SK-N-DZ (cell line): ENCODE measurements at regions not wholly inside any gene's neighbourhood (a gene's known extent, or its start where the extent isn't known, plus 50 kb on each side); places are given as distances from the start of the nearest gene placed in this dataset.

Experiments
- DNase-seq: peaks from one replicate; pipeline ENCODE4 v3.0.0-alpha.2; 2015; ENCODE audit warnings: low spot score

DNA sequence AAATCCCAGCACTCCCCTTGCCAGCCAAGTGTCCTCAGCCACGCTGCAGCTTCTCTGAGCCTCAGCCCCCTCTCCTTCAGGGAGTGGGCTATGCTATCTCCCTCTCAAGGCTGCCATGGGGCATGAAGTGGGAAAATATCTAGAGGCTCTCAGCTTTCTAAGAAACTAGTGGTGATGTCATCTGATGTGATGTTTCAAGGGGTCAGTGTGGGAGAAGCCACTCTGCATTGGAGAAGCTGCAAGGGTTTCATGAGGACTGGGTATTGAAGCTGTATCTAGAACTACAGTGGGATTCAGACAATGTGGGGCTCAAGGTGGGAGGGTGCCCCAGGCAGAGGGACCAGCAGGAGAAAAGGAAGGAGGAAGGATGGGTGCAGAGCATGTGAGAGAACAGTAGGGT, 210.2 kb downstream of the TLE3 start:
- no peak for DNase-seq

DNA sequence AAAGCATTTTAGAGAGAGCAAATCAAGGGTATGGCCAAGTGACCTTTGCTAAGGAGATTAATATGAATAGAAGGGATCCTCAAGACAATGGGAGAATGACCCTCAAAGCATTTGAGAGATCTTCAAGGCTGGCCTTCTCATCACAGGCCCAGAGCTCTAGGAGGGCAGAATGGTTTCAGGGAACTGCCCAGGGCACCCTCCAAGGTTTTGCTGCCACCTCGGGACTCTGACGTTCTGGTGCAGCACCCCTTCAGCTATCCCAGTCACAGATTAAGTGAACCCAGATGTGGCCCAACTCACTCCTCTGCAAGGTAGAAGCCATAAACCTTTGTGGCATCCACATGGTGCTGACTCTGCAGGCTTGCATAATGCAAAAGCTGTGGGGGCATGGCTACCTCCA, 209.3 kb downstream of the TLE3 start:
- no peak for DNase-seq

DNA sequence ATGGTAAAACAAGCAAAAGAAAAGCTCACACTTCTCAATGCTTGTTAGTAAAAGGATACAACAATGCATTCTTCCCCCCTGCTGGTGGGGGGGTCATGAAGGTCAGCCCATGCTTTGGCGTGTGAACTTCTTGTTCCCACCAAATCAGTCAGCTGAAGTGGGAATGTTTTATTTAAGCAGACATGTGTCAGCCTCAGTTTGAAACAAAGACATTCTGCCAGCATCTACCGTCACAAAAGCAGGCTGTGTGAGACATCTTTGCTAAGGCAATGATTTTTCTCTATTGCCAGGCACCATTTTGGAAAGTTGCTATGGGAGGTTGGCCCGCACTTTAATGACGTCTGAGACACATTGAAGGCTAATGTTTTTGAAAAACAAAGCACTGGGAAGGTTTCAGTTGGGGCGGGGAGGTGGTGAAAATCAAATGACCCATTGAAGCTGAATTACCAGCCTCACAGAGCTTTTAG, 206.6 kb downstream of the TLE3 start:
- no peak for DNase-seq

DNA sequence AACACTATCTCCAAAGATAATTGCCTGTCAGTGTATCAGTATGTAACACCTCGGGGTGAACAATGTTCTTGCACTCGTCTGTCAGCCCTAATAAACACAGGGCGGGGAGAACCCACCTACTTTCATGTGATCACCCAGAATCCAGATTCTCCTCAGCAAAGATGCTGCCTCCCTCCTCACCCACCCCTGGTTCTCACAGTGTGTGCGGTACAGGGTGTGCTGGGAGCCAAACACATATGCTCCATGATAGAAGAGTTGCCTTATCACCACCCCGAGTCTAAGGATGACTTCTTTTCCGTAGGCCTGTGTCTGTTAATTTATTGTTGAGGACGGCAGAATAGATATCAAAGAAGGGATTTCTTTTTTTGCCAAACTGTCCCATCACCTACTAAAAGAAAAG, 206.1 kb downstream of the TLE3 start:
- no peak for DNase-seq

DNA sequence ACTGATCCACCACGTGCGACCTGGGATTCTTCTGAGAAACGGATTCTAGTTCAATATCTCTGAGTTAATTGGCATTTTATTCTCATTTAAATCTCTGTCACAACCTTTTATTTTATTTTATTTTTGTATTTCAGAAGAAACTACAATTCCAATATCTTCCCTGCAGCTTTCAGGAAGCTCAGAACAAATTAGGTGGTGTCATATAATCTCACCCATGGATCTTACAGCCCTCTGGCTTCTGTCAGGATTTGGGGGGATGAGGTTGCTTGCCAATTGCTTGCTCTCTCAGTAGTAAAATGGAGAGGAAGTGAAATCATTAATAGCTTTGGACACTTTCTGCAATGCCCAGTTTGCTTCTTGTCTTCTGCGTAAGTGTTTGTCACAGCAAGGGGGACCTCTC, 205.4 kb downstream of the TLE3 start:
- peak; percentile 29 for DNase-seq

DNA sequence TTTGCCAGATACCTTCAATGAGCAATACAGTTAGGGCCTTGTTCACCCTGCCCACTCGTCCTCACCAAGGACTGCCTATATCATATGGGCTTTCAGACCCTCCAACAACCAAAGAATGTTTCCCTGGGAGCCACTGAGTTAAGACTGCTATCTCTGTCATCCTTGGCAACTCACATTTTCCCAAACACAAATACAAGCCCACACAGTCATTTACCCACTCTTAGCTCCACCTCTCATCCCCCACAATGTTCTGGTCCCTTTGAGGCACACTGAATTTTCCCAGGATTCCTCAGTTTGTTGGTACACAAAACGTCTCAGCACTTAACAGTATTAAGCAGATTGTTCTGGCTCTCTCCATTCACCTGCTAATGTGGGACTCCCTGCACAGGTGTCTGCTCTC, 204.6 kb downstream of the TLE3 start:
- no peak for DNase-seq

DNA sequence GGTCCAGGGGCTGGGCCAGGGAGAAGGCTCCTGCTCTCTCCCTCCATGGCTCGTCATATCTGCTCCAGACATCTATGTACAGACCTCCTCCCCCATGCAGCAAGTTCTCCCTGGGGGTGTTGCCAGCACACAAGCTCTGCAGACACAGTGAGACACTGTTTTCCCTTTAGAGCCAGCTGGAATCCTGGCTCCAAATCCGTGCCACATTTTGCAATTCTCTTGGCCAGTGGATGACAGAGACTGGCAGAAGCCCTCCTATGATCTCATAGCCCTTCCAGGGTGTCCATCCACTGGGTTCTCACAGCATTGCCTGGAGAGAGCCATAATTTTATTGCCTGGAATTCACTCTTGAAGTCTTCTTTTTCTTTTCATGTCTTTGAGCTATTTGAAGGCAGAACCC, 203.9 kb downstream of the TLE3 start:
- peak; percentile 98 for DNase-seq

DNA sequence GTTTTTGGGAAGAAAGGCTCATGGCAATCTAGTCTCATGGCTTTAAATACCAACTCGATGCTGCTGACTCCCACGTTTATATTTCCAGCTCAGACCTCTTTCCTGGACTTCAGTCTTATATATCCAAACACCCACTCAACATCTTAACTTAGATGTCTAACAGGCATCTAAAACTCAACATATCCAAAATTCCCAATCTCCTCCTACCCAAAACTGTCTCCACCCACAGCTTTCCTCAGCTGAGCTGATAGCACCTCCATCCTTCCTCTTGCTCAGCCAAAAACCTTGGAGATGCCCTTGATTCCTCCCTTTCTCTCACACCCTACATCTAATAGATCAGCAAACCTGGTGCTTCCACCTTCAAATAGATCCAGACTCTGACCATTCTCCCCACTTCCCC, 202.5 kb downstream of the TLE3 start:
- no peak for DNase-seq

DNA sequence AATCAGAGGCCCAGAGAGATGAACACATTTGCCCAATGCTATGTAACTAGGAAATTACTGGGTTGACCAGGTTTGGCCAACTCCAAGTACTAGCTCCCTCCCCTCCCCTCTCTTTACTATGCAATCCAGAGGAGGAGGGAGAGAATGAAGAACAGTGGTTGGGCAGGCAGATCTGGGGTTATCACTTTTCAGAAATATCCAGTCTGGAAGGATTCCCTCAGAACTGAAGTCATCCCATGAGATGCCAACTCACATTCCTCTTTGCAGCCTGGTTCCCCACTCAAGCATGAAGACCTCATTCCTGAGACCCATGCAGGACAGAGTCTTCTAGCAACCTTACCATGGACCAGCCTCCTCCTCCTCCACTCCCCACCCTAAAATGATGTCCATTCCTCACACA, 201.1 kb downstream of the TLE3 start:
- no peak for DNase-seq

DNA sequence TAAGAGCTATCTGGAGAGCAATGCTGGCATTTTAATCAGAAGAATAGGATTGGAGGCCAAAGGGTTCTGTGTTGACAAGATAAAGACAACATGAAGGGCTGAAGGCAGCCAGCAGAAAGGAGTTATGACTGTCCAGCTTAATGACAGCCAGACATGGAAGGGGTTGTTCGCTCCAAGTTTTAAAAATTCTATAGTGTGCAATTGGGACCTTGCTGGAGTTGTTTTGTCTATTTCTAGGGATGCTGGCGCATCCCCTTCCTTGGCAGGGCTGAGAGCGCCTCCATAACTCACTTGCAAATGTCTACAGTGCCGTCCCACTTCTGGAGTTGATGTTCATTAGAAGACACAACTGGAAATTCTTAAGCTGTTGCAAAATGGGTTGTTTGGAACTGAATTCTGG, 200.7 kb downstream of the TLE3 start:
- no peak for DNase-seq

DNA sequence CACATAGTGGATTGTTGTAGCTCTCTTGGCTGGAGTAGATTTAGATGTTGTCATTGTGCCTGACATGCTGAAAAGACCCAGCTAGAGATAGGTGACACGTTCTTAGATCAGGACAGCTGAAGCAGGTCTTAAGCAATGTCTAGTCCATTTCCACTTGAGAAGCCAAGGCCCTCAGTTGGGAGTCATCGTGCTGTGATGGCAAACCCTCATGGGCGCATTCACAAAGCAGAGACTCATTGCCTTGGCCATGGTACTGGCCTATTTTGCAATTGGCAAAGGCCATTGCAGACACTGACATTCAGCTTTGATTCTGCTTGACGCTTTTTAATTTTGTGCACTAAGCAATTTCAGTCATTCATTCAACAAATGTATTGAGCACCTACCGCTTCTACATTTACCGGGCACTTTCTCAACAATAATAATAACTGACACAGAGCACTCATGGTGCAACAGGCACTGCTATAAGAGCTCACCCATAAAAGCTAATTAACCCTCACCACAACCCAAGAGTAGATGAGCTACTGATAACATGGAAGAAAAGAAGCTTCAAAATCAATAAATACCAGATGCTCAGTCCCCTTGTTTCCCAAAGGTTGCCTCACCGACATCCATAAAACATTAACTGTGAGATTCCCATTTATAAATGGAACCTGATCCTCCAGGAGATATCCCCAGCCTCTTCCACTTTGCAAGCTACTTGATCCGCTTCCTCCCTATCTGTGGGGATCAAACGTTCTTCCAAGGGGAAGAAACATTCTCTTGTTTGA, 200.1 kb downstream of the TLE3 start:
- peak; percentile 96 for DNase-seq

DNA sequence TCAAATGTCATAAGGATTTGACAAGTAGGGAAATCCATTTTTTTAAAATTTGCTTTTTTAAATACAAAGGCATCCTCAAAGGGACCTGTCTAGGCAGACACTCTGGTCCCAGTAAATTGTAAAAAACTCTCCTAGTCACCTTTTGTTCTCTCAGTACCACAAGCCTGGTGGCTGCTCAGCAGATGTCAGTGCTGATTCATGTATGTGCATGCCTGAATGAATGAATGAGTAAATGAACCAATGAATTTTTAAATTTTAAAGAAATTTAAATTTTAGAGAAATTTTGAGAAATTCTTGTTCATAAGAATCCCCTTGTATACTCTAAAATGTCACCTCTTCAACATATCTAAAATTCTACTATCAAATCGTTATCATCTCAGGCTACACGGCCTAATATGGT, 199.5 kb downstream of the TLE3 start:
- no peak for DNase-seq

DNA sequence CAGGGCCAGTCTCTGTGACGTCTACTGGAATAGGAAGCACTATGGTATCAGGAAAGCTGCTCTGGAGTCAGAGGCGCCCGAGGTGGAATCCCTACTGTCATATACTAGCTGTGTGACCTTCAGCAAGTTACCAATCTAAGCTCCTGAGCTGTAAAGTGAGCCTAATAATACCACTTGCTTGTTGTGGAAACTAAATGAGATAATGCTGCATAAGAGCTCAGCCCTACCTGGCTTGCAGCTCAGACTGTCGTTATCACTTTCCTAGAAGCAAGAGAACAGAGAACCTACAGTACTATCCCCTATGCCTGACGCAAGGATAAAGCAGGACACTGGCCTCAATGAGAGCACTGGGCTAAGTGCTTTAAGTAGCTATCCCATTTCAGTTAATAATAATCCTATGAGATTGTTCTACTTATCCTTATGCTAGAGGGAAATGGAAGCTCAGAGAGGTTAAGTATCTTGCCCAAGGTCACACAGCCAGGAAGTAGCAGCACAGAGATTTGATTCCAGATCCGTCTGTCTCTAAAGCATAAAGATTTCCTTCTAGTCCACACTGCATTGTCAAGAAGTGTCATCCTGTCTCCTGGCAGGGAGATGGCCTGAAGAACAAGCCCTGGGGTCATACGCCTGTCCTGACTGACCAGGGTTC, 195.2 kb downstream of the TLE3 start:
- no peak for DNase-seq

DNA sequence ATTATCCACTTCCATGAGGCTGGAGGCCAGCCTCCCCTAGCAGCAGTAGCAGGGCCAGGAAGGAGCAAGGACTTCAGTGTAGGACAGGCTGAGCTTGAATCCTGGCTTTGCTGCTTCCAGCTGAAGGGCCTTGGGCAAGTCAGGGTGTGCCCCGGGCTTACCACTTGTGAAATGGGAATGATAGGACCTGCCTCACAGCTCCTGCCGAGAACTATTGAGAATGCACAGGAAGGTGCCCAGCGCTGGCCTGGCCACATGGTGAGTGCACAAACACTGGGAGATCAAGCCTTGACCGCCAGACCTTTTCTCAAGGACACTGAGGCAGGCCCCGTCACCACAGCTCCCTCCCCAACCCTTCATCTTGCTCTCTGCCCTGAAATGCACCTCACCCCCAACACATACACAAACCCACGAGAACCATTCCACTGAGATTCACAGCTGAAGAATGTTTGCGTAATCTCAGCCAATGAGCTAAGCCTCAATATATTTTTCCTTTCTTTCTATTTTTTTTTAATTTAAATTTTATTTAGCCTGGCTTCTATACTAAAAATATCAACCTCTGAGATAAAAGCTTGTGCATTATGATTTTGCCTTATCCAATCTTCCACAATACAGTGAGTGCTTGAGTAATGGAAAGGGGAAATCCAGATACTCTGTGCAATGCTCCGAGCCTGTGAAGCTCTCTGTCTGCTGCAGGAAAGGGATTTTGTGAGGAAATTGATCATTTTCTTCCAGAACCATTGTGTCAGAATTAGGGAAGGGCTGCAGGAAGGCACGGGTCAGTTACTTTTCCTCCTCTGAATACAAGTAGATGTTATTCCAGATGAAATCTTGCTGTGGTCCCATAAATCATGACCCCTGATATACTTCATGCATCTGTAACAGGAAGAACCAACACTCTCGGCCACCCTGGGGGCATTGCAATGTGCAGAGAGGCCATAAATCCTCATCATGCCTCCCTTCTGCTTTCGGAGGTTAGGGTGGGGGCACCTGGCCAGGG, 193.9 kb downstream of the TLE3 start:
- peak; percentile 56 for DNase-seq

DNA sequence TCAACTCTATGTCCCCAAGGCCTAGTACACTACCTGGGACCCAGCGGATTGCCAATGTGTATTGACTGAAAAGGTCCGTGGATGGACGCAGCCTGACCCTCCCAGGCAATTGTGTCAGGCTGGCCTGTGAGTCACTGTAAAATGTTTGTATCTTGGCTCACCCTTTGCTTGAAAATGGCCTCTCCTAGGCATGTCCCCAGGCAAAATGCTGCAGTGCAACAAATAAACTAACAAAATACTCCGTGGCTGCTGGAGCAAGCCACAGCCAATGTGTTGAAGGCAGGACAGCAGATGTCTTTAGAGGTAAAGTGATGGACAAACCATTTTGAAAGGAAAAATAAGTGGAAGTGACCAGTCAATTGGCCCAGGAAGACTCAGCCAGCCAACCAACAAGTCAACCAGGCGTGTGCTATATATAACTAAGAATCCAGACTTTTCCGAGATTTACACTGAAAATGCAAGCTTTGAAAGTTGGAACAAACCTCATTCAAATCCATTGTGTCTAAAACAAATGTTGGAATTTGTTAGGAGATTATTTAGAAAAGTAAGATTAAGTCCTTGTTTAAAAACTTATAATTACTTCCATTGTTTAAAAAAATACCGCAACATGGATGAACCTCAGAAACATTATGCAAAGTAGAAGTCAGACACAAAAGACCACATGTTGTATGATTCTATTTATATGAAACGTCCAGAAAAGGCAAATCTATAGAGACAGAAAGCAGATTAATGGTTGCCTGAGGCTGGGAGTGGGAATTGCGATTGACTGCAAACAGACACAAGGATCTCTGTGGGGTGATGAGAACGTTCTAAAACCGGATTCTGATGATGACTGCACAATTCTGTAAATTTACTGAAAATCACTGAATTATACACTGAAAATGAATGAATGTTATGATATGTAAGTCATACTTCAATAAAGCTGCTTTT, 191.2 kb downstream of the TLE3 start:
- no peak for DNase-seq

DNA sequence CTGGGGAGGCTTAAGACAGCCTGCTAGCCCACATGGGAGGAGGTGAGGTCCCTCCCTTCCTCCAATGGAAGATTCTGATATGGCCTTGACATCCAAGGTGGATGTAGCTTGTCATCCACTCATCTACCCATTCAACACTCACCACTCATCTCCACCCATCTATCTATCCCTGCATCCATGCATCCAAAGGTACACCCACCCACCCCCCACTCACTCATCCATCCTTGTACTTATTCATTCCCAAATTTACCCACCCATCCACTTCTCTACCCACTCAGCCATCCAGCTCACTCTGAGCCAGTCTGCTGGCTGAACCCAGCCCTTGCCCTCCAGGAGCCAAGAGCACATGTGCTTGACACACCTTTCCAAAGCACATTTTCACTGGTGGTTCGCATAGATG, 189.7 kb downstream of the TLE3 start:
- no peak for DNase-seq

DNA sequence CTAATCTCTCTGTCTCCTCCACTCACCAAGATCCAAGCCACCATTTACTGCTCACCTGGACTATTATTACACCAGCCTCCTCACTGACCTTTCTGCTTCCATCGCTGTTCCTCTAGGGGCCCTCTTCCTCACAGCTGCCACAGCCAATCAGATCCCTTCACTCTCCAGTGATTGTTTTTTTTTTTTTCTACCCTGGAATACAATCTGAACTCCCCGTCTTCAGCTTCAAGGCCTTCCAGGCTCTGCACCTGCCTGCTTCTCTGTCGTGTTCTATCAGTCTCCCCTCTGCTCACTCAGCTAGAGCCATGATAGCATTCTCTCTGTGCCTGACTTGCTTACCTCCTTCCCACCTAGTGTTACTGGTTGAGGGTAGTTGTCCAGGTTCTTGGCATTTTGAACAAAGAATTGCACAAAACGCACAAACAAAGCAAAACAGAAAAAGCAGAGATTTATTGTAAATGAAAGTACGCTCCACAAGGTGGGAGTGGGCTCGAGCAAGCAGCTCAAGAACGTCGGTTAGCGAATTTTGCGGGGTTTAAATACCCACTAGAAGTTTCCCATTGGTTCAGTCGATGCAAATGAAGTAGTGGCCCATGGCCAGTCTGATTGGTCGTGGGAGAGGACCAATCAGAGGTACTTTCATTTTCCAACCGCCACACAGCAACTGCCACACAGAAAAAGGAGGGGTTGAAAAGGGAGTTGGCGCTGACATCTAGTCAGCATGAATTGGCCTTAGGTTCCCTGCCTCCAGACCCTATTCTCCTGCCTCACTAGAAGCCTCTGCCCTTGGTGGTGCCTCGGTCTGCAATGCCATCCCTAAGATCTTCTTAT, 188.9 kb downstream of the TLE3 start:
- peak; percentile 47 for DNase-seq

DNA sequence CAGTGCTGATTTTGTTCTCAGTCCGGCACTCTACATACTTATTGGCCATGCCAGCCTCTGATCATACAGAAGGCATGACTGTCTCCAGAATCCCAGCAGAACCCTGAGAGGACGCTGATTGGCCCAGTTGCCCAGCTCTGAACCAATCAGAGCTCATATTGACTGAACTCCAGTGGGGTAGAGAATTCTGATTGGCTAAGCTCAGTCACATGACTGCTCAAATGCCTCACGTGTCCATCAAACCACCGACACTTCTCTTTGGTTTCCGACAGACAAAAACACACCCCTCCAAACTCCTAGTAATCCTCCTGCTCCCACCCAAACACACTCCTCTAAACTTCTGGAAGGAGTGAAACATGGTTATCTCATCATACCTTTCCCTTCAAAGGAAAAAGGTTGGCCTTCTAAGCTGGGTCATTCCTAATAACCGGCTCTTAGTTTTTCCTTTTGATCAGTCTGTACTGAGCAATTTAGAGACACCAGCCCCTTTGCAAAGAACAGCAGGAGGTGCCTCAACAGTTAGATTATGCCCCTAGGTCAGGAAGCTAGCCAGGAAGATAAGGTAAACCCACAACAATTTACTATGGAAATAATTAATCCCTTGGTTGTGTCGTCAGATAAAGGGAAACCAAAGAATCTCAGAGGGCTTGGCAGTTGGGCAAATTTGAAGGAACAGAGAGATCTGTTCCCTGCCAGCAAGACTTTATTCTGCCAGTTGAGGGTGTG, 187.8 kb downstream of the TLE3 start:
- no peak for DNase-seq

DNA sequence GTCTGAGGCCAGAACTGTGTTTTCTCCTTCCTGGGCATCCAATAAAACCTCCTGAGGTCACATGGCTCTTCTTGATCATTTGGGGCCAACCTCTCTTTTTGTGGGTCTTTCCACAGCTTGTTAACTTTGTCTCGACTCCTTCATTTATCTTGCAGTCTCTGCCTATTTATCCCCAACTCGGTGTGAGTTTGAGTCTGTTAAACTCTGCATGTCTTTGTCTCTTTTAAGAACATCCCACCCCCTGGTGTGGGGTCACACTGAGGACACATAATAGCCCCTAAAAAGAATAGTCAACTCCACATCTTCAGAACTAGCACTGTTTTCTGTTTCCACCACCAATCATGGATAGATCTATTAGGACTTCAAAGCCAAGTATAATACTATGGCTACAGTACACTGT, 187.2 kb downstream of the TLE3 start:
- DNase-seq = no peak
